HepG2 (cell line): ENCODE measurements at regions not wholly inside any gene's neighbourhood (a gene's known extent, or its start where the extent isn't known, plus 50 kb on each side); places are given as distances from the start of the nearest gene placed in this dataset.

Experiments
- ATAC-seq: fragments of 200-7000 bp; cut with Tn5 transposase; 3 replicates; pipeline ENCODE4 v1.9.1; 2020; ENCODE audit warnings: mild to moderate bottlenecking, moderate library complexity
- BruUV-seq: library from RNA; stranded (reverse); fragments of 400-500 nt; replicated peaks from 2 replicates; lab custom pipeline; 2021; lab: Mats Ljungman, UMichigan
- CTCF ChIA-PET: fragments of 300-600 bp; formaldehyde crosslinking; extraction: SDS; loops from one replicate; lab custom pipeline; 2021; ENCODE audit warnings: low total read pairs, inconsistent platforms, low intra/inter-chr PET ratio; lab: Yijun Ruan, JAX
- POLR2A ChIA-PET: fragments of 350-600 bp; sonication (Branson Sonifier 250); formaldehyde crosslinking; loops from one replicate; lab custom pipeline; 2020; ENCODE audit warnings: antibody characterized with exemption, inconsistent platforms; lab: Yijun Ruan, JAX
- DNase-seq: peaks from one replicate; pipeline ENCODE4 v3.0.0-alpha.2; 2015; ENCODE audit warnings: low spot score
- FAIRE-seq: peaks from 3 replicates; lab custom pipeline; 2011; peaks lifted over from hg19 to GRCh38; lab: Jason Lieb, UNC
- H2AFZ ChIP-seq: one replicate; pipeline ENCODE4 v1.6.1; 2011; ENCODE audit warnings: low read length, inconsistent platforms
- H3K27ac ChIP-seq: fragments of 300-600 bp; 3 replicates; pipeline ENCODE4 v1.8.0; 2011; ENCODE audit warnings: mixed run types, mild to moderate bottlenecking, mixed read lengths, low read length, inconsistent platforms; ENCODE audit not compliant: insufficient read depth; ENCODE audit errors: extremely low read length
- H3K27me3 ChIP-seq, 2 experiments: fragments of 200-600 bp in 1 of 2; 2 replicates in 1 of 2; 3 replicates in 1 of 2; pipeline versions ENCODE4 v1.6.0 to v1.8.0; 2011; ENCODE audit warnings: low read length in 2 of 2, mild to moderate bottlenecking in 2 of 2, moderate library complexity in 2 of 2, inconsistent platforms in 1 of 2; ENCODE audit not compliant: insufficient read depth in 2 of 2, control insufficient read depth in 1 of 2
- H3K36me3 ChIP-seq, 2 experiments: fragments of 200-600 bp in 1 of 2; replicated peaks in 1 of 2; 2 replicates in 1 of 2; 3 replicates in 1 of 2; pipeline versions ENCODE4 v1.5.1 to v1.8.0; 2011; ENCODE audit warnings: low read length in 2 of 2, inconsistent platforms in 1 of 2; ENCODE audit not compliant: insufficient read depth in 2 of 2, control insufficient read depth in 1 of 2
- H3K4me1 ChIP-seq: 2 replicates; pipeline ENCODE4 v1.5.1; 2012; ENCODE audit warnings: low read length, inconsistent platforms; ENCODE audit not compliant: insufficient read depth
- H3K4me2 ChIP-seq: 2 replicates; pipeline ENCODE4 v1.6.0; 2011; ENCODE audit warnings: low read depth, low read length, inconsistent platforms
- H3K4me3 ChIP-seq, 3 experiments: fragments of 200-600 bp in 1 of 3; sonication (generic), shearing (Covaris generic) in 1 of 3; replicated peaks in 1 of 3; 2 replicates each; pipeline ENCODE4 v1.5.1; 2011 to 2016; ENCODE audit warnings: low read length in 3 of 3, inconsistent platforms in 2 of 3, low read depth in 2 of 3, mild to moderate bottlenecking in 2 of 3, control low read depth in 1 of 3, mixed read lengths in 1 of 3; ENCODE audit not compliant: insufficient read depth in 1 of 3
- H3K79me2 ChIP-seq: one replicate; pipeline ENCODE4 v1.6.1; 2011; ENCODE audit warnings: low read length, inconsistent platforms; ENCODE audit not compliant: insufficient read depth
- H3K9ac ChIP-seq: 2 replicates; pipeline ENCODE4 v1.6.0; 2011; ENCODE audit warnings: mild to moderate bottlenecking, low read depth, low read length, inconsistent platforms; ENCODE audit not compliant: insufficient read depth
- H3K9me3 ChIP-seq: 2 replicates; pipeline ENCODE4 v1.5.1; 2012; ENCODE audit warnings: mild to moderate bottlenecking, low read length
- H4K20me1 ChIP-seq: 2 replicates; pipeline ENCODE4 v1.6.0; 2011; ENCODE audit warnings: inconsistent platforms, mild to moderate bottlenecking, low read length, moderate library complexity; ENCODE audit not compliant: insufficient read depth
- ARNT ChIP-seq: fragments of 450-650 bp; IDR thresholded peaks from 2 replicates; pipeline ENCODE4 v1.6.1; 2017
- BCL6 ChIP-seq: IDR thresholded peaks from 2 replicates; pipeline ENCODE4 v1.6.1; 2016; ENCODE audit warnings: missing genetic modification reagents, missing compliant biosample characterization
- HDAC1 ChIP-seq: sonication (generic); formaldehyde crosslinking; IDR thresholded peaks from 2 replicates; pipeline ENCODE4 v1.5.1; 2020; ENCODE audit warnings: mild to moderate bottlenecking, missing genetic modification reagents
- MAZ ChIP-seq, 2 experiments: sonication (generic) in 1 of 2; formaldehyde crosslinking in 1 of 2; IDR thresholded peaks; 2 replicates each; pipeline versions ENCODE4 v1.5.0 to v1.6.1; 2012 to 2020; ENCODE audit warnings: low read depth in 2 of 2, mild to moderate bottlenecking in 2 of 2, borderline replicate concordance in 1 of 2, improper control_type of control experiment in 1 of 2, low read length in 1 of 2, missing genetic modification reagents in 1 of 2, moderate library complexity in 1 of 2
- NCOR1 ChIP-seq: fragments of 200-600 bp; sonication (generic); IDR thresholded peaks from 2 replicates; pipeline ENCODE4 v1.7.0; 2017; ENCODE audit warnings: antibody characterized with exemption, low read length, borderline replicate concordance
- PCBP1 ChIP-seq: fragments of 200-400 bp; formaldehyde crosslinking; IDR thresholded peaks from 2 replicates; pipeline ENCODE4 v1.6.1; 2017; ENCODE audit warnings: mild to moderate bottlenecking, low read depth, low read length, borderline replicate concordance
- PHB2 ChIP-seq: fragments of 450-650 bp; IDR thresholded peaks from 2 replicates; pipeline ENCODE4 v1.6.1; 2018; ENCODE audit not compliant: partially characterized antibody
- RARA ChIP-seq: IDR thresholded peaks from 2 replicates; pipeline ENCODE4 v1.6.1; 2016; ENCODE audit warnings: missing genetic modification reagents, missing compliant biosample characterization
- ZNF225 ChIP-seq: sonication (generic); formaldehyde crosslinking; IDR thresholded peaks from 2 replicates; pipeline ENCODE4 v1.4.0; 2020; ENCODE audit warnings: mild to moderate bottlenecking, missing genetic modification reagents
- ZNF256 ChIP-seq: sonication (generic); formaldehyde crosslinking; conservative IDR thresholded peaks from 2 replicates; pipeline ENCODE4 v1.4.0; 2020; ENCODE audit warnings: missing genetic modification reagents
- ZNF496 ChIP-seq: sonication (generic); formaldehyde crosslinking; IDR thresholded peaks from 2 replicates; pipeline ENCODE4 v1.8.1; 2023; ENCODE audit warnings: mild to moderate bottlenecking, moderate library complexity, missing genetic modification reagents; ENCODE audit not compliant: insufficient replicate concordance
- ZNF781 ChIP-seq: sonication (generic); formaldehyde crosslinking; IDR thresholded peaks from 2 replicates; pipeline ENCODE4 v1.5.1; 2020; ENCODE audit warnings: borderline replicate concordance, mild to moderate bottlenecking, missing genetic modification reagents; ENCODE audit errors: not compliant biosample characterization
- ZSCAN20 ChIP-seq: sonication (generic); formaldehyde crosslinking; IDR thresholded peaks from 2 replicates; pipeline ENCODE4 v1.4.0; 2020; ENCODE audit warnings: missing genetic modification reagents, mild to moderate bottlenecking, borderline replicate concordance
- WGBS: methylation state at CpG from one replicate; pipeline ENCODE4 v1.1.6; 2017; ENCODE audit warnings: low lambda C conversion rate; 5-methylcytosine and 5-hydroxymethylcytosine counted together
- in situ Hi-C: cut with HindIII; loops from 2 replicates; pipeline ENCODE4 v1.10.0; 2017; ENCODE audit warnings: low pct_unique_long_range_greater_than_20kb; ENCODE audit not compliant: extremely low pct_ligation_motif_present
- intact Hi-C: fragments of 100-400 bp; cut with micrococcal nuclease; formaldehyde crosslinking; loops from one replicate; pipeline ENCODE4 v1.10.0; 2022; ENCODE audit not compliant: unreplicated experiment
- TF ChIP-seq, protein P1 (sequence below): sonication (generic); formaldehyde crosslinking; IDR thresholded peaks from 2 replicates; pipeline ENCODE4 v1.5.0; 2020; ENCODE audit warnings: missing genetic modification reagents, mild to moderate bottlenecking, borderline replicate concordance
- TF ChIP-seq, protein P2 (sequence below): IDR thresholded peaks from 2 replicates; pipeline ENCODE4 v1.6.1; 2012; ENCODE audit warnings: low read length, improper control_type of control experiment
- TF ChIP-seq, protein P3 (sequence below): sonication (generic); formaldehyde crosslinking; IDR thresholded peaks from 2 replicates; pipeline ENCODE4 v1.4.0; 2020; ENCODE audit warnings: missing genetic modification reagents, borderline replicate concordance

DNA sequence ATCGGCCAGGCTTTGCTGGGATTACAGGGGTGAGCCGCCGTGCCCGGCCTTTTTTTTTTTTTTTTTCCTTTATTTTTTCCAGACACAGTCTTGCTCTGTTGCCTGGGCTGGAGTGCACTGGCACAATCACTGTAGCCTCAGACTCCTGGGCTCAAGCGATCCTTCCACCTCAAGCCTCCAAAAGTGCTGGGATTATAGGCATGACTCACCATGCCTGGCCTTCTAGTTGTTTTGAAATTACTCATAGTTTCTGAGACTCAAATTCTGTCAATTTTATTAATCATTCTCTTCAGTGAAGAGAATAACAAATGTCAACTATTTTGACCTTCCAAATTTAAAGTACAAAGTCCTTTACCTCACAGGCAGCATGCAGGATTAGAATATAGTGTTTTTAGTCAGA, 374.5 kb downstream of the PLA2G4A start (continued):
- TF ChIP-seq PCBP1, result no peak
- TF ChIP-seq ZNF256 (CRISPR knock-in tag), result no peak
- no peak for TF ChIP-seq ZNF225
- no peak for TF ChIP-seq NCOR1
- TF ChIP-seq, all 625 proteins: peak for 0

DNA sequence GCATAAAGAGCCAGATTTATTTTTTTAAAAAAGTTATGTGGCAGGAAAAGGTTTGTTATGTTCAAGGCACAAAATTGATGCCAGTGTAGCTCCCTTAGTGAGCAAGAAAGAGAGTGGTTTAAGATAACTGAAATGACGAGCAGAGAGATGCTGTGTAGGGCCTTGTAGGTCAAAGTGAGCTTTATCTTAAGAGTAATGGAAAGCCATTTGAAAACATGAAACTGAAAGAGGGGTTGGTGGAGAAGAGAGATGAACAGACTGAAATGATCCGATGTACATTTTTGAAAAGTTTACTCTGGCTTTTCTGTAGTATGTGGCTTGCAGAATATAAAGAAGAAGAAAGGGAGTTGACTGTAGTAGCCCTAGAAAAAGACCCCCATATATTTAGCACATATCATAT, 383.6 kb downstream of the PLA2G4A start:
- H3K9ac ChIP-seq, result no peak overlapping the region
- H3K9me3 ChIP-seq, result no peaks in the 10 kb centered on the region
- no peak overlapping the region for H3K27ac ChIP-seq
- no peak overlapping the region for H3K4me3 ChIP-seq
- 0% methylated on average over 2 of the region's 2 CpGs for WGBS
- intact Hi-C loops (no loop called here), in situ Hi-C loops (no loop called here)
- no peak overlapping the region for H3K4me2 ChIP-seq
- no peak for DNase-seq
- ChIA-PET CTCF (no interaction called here), POLR2A (no interaction called here)
- H3K27me3 ChIP-seq, result no peaks in the 10 kb centered on the region; a peak in 1 of 5 replicates
- TF ChIP-seq, protein P1, sequence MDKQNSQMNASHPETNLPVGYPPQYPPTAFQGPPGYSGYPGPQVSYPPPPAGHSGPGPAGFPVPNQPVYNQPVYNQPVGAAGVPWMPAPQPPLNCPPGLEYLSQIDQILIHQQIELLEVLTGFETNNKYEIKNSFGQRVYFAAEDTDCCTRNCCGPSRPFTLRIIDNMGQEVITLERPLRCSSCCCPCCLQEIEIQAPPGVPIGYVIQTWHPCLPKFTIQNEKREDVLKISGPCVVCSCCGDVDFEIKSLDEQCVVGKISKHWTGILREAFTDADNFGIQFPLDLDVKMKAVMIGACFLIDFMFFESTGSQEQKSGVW, result no peak
- TF ChIP-seq HDAC1 (no peak), PHB2 (no peak), MAZ (IDR thresholded peaks at IDR 0.05; ENCODE audit: borderline replicate concordance, low read depth, low read length) (no peak), MAZ (CRISPR knock-in tag; IDR thresholded peaks at IDR 0.05; ENCODE audit: low read depth) (no peak), ARNT (no peak), ZNF781 (CRISPR knock-in tag) (no peak), ZNF496 (CRISPR knock-in tag) (no peak), BCL6 (CRISPR knock-in tag) (no peak), ZSCAN20 (CRISPR knock-in tag) (no peak), RARA (CRISPR knock-in tag) (no peak)
- TF ChIP-seq, protein P2, sequence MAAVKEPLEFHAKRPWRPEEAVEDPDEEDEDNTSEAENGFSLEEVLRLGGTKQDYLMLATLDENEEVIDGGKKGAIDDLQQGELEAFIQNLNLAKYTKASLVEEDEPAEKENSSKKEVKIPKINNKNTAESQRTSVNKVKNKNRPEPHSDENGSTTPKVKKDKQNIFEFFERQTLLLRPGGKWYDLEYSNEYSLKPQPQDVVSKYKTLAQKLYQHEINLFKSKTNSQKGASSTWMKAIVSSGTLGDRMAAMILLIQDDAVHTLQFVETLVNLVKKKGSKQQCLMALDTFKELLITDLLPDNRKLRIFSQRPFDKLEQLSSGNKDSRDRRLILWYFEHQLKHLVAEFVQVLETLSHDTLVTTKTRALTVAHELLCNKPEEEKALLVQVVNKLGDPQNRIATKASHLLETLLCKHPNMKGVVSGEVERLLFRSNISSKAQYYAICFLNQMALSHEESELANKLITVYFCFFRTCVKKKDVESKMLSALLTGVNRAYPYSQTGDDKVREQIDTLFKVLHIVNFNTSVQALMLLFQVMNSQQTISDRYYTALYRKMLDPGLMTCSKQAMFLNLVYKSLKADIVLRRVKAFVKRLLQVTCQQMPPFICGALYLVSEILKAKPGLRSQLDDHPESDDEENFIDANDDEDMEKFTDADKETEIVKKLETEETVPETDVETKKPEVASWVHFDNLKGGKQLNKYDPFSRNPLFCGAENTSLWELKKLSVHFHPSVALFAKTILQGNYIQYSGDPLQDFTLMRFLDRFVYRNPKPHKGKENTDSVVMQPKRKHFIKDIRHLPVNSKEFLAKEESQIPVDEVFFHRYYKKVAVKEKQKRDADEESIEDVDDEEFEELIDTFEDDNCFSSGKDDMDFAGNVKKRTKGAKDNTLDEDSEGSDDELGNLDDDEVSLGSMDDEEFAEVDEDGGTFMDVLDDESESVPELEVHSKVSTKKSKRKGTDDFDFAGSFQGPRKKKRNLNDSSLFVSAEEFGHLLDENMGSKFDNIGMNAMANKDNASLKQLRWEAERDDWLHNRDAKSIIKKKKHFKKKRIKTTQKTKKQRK, result no peak
- TF ChIP-seq, protein P3, sequence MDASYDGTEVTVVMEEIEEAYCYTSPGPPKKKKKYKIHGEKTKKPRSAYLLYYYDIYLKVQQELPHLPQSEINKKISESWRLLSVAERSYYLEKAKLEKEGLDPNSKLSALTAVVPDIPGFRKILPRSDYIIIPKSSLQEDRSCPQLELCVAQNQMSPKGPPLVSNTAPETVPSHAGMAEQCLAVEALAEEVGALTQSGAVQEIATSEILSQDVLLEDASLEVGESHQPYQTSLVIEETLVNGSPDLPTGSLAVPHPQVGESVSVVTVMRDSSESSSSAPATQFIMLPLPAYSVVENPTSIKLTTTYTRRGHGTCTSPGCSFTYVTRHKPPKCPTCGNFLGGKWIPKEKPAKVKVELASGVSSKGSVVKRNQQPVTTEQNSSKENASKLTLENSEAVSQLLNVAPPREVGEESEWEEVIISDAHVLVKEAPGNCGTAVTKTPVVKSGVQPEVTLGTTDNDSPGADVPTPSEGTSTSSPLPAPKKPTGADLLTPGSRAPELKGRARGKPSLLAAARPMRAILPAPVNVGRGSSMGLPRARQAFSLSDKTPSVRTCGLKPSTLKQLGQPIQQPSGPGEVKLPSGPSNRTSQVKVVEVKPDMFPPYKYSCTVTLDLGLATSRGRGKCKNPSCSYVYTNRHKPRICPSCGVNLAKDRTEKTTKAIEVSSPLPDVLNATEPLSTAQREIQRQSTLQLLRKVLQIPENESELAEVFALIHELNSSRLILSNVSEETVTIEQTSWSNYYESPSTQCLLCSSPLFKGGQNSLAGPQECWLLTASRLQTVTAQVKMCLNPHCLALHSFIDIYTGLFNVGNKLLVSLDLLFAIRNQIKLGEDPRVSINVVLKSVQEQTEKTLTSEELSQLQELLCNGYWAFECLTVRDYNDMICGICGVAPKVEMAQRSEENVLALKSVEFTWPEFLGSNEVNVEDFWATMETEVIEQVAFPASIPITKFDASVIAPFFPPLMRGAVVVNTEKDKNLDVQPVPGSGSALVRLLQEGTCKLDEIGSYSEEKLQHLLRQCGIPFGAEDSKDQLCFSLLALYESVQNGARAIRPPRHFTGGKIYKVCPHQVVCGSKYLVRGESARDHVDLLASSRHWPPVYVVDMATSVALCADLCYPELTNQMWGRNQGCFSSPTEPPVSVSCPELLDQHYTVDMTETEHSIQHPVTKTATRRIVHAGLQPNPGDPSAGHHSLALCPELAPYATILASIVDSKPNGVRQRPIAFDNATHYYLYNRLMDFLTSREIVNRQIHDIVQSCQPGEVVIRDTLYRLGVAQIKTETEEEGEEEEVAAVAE (CRISPR knock-in tag), result no peak
- no peaks in the 10 kb centered on the region for H3K36me3 ChIP-seq
- no peaks in the 10 kb centered on the region for H3K79me2 ChIP-seq
- ATAC-seq, result no peak
- no peaks in the 10 kb centered on the region for H3K4me1 ChIP-seq
- H2AFZ ChIP-seq, result no peak overlapping the region
- no peaks in the 10 kb centered on the region for H4K20me1 ChIP-seq
- BruUV-seq, result no TSS peak
- no peak for FAIRE-seq
